Neural cell (in vitro differentiated cells): ENCODE measurements at regions not wholly inside any gene's neighbourhood (a gene's known extent, or its start where the extent isn't known, plus 50 kb on each side); places are given as distances from the start of the nearest gene placed in this dataset.

Experiments used
- H2AFZ ChIP-seq: fragments of 200-600, 300-800 bp; sonication (generic), shearing (Covaris generic); 2 replicates; pipeline ENCODE4 v1.6.0; 2014; ENCODE audit warnings: low read depth, mild to moderate bottlenecking, antibody characterized with exemption, low read length, moderate library complexity
- H3F3A ChIP-seq: fragments of 200-600 bp; shearing (Covaris generic); 2 replicates; pipeline ENCODE4 v1.6.1; 2016; ENCODE audit warnings: mild to moderate bottlenecking, moderate library complexity, mixed read lengths, antibody characterized with exemption, low read length; ENCODE audit not compliant: insufficient read depth, poor library complexity, severe bottlenecking
- H3K27ac ChIP-seq: fragments of 200-600, 300-800 bp; sonication (generic), shearing (Covaris generic); 2 replicates; pipeline ENCODE4 v1.5.1; 2014; ENCODE audit warnings: mild to moderate bottlenecking, low read length, moderate library complexity
- H3K27me3 ChIP-seq: fragments of 300-800, 200-600 bp; sonication (generic), shearing (Covaris generic); 2 replicates; pipeline ENCODE4 v1.6.0; 2014; ENCODE audit warnings: mild to moderate bottlenecking, low read depth, low read length, moderate library complexity; ENCODE audit not compliant: insufficient read depth
- H3K36me3 ChIP-seq: fragments of 300-800, 200-600 bp; sonication (generic), shearing (Covaris generic); 2 replicates; pipeline ENCODE4 v1.5.1; 2014; ENCODE audit warnings: mild to moderate bottlenecking, antibody characterized with exemption, low read length, moderate library complexity; ENCODE audit not compliant: insufficient read depth
- H3K4me2 ChIP-seq: fragments of 300-800, 200-600 bp; sonication (generic), shearing (Covaris generic); 2 replicates; pipeline ENCODE4 v1.6.0; 2014; ENCODE audit warnings: mild to moderate bottlenecking, low read length
- H3K4me3 ChIP-seq: fragments of 300-800, 200-600 bp; sonication (generic), shearing (Covaris generic); 2 replicates; pipeline ENCODE4 v1.5.1; 2014; ENCODE audit warnings: mild to moderate bottlenecking, low read length, moderate library complexity
- H3K79me2 ChIP-seq: fragments of 200-600 bp; shearing (Covaris generic); replicated peaks from 2 replicates; pipeline ENCODE4 v1.6.0; 2014; ENCODE audit warnings: mild to moderate bottlenecking, low read length, moderate library complexity; ENCODE audit not compliant: insufficient read depth
- H3K9ac ChIP-seq: fragments of 300-800, 200-600 bp; sonication (generic), shearing (Covaris generic); 2 replicates; pipeline ENCODE4 v1.6.1; 2016; ENCODE audit warnings: mild to moderate bottlenecking, low read length, mixed read lengths
- H3K9me2 ChIP-seq: fragments of 200-600 bp; shearing (Covaris generic); 2 replicates; pipeline ENCODE4 v1.6.1; 2016; ENCODE audit warnings: mild to moderate bottlenecking, low read length, mixed read lengths; ENCODE audit not compliant: insufficient read depth
- H3K9me3 ChIP-seq: fragments of 200-600, 300-800 bp; sonication (generic), shearing (Covaris generic); 2 replicates; pipeline ENCODE4 v1.6.1; 2016; ENCODE audit warnings: mild to moderate bottlenecking, mixed run types, low read length, moderate library complexity, mixed read lengths
- H4K20me1 ChIP-seq: fragments of 200-600 bp; shearing (Covaris generic); 2 replicates; pipeline ENCODE4 v1.6.1; 2016; ENCODE audit warnings: mild to moderate bottlenecking, mixed run types; ENCODE audit not compliant: insufficient read depth
- CTCF ChIP-seq: fragments of 450-650 bp; IDR thresholded peaks from 2 replicates; pipeline ENCODE4 v1.5.1; 2014; ENCODE audit warnings: antibody characterized with exemption, mild to moderate bottlenecking, moderate library complexity; ENCODE audit not compliant: poor library complexity, severe bottlenecking
- EP300 ChIP-seq: fragments of 450-650 bp; conservative IDR thresholded peaks from 2 replicates; pipeline ENCODE4 v1.6.1; 2014; ENCODE audit warnings: antibody characterized with exemption, mild to moderate bottlenecking, moderate library complexity; ENCODE audit not compliant: poor library complexity, severe bottlenecking
- EZH2 ChIP-seq: fragments of 200-600, 300-800 bp; shearing (Covaris generic), sonication (generic); IDR thresholded peaks from 2 replicates; pipeline ENCODE4 v1.6.1; 2014; ENCODE audit warnings: antibody characterized with exemption, low read length, borderline replicate concordance, mild to moderate bottlenecking; ENCODE audit not compliant: insufficient read depth, poor library complexity, severe bottlenecking
- MXI1 ChIP-seq: fragments of 450-650 bp; conservative IDR thresholded peaks from 2 replicates; pipeline ENCODE4 v1.6.1; 2014; ENCODE audit warnings: antibody characterized with exemption, mild to moderate bottlenecking; ENCODE audit not compliant: poor library complexity, severe bottlenecking
- POLR2AphosphoS5 ChIP-seq: IDR thresholded peaks from 2 replicates; pipeline ENCODE4 v1.6.1; 2012
- RAD21 ChIP-seq: fragments of 450-650 bp; conservative IDR thresholded peaks from 2 replicates; pipeline ENCODE4 v1.6.1; 2014; ENCODE audit warnings: antibody characterized with exemption, mild to moderate bottlenecking, moderate library complexity
- REST ChIP-seq: IDR thresholded peaks from 2 replicates; pipeline ENCODE4 v1.6.1; 2012; ENCODE audit warnings: borderline replicate concordance
- SMC3 ChIP-seq: fragments of 450-650 bp; conservative IDR thresholded peaks from 2 replicates; pipeline ENCODE4 v1.6.1; 2014; ENCODE audit warnings: antibody characterized with exemption, mild to moderate bottlenecking, moderate library complexity; ENCODE audit not compliant: poor library complexity
- TAF1 ChIP-seq: IDR thresholded peaks from 2 replicates; pipeline ENCODE4 v1.6.1; 2012; ENCODE audit warnings: low read depth

- no peaks in the 10 kb centered on the region for H3K9me3 ChIP-seq
- H4K20me1 ChIP-seq = no peaks in the 10 kb centered on the region
- no peaks in the 10 kb centered on the region for H3K79me2 ChIP-seq
- TF ChIP-seq EZH2 (no peak), POLR2AphosphoS5 (no peak), RAD21 (no peak), REST (no peak), MXI1 (no peak), EP300 (no peak)
- no peak overlapping the region for H3K4me2 ChIP-seq
- H3K9ac ChIP-seq = no peak overlapping the region
- H3K27ac ChIP-seq = no peak overlapping the region
- no peak overlapping the region for H2AFZ ChIP-seq
- no peaks in the 10 kb centered on the region for H3K9me2 ChIP-seq
- no peaks in the 10 kb centered on the region for H3K36me3 ChIP-seq
- H3K4me3 ChIP-seq = no peak overlapping the region
- H3K27me3 ChIP-seq = no peaks in the 10 kb centered on the region
- no peaks in the 10 kb centered on the region for H3F3A ChIP-seq
Measured at GRCh38 chr11:130651066-130651855, 202.8 kb downstream of the ADAMTS15 start.

GRCh38 chr11:130652671-130653335 lies 204.4 kb downstream of the ADAMTS15 start:
- no peak overlapping the region for H3K27ac ChIP-seq
- no peak overlapping the region for H2AFZ ChIP-seq
- TF ChIP-seq CTCF (no peak), TAF1 (no peak), POLR2AphosphoS5 (no peak), REST (no peak), MXI1 (no peak), RAD21 (no peak), SMC3 (no peak), EP300 (no peak), EZH2 (no peak)
- no peaks in the 10 kb centered on the region for H3K9me2 ChIP-seq
- H4K20me1 ChIP-seq = no peaks in the 10 kb centered on the region
- H3K4me2 ChIP-seq = no peak overlapping the region
- H3K4me3 ChIP-seq = no peak overlapping the region
- H3K9me3 ChIP-seq = no peaks in the 10 kb centered on the region
- H3K79me2 ChIP-seq = no peaks in the 10 kb centered on the region
- no peaks in the 10 kb centered on the region for H3F3A ChIP-seq
- no peaks in the 10 kb centered on the region for H3K27me3 ChIP-seq
- H3K9ac ChIP-seq = no peak overlapping the region
- H3K36me3 ChIP-seq = no peaks in the 10 kb centered on the region
